ENCODE measurements at regions not wholly inside any gene's neighbourhood (a gene's known extent, or its start where the extent isn't known, plus 50 kb on each side); places are given as distances from the start of the nearest gene placed in this dataset.

GRCh38 chr11:29669310-29669709, 347.5 kb downstream of the KCNA4 start:
- Histone ChIP-seq H3K27me3 (ENCODE audit: insufficient read depth, low read length, poor library complexity, severe bottlenecking) (no peaks in the 10 kb centered on the region), H3K9ac (ENCODE audit: low read depth, low read length, poor library complexity, severe bottlenecking) (no peak overlapping the region), H3F3A (ENCODE audit: low read depth) (no peaks in the 10 kb centered on the region), H3K9me3 (ENCODE audit: insufficient read depth, low read depth, low read length) (no peaks in the 10 kb centered on the region), H3K4me3 (ENCODE audit: low read length, poor library complexity, severe bottlenecking) (no peak overlapping the region), H3K4me2 (ENCODE audit: low read depth, low read length, poor library complexity, severe bottlenecking) (no peak overlapping the region), H3K4me1 (ENCODE audit: insufficient read depth, low read length, poor library complexity, severe bottlenecking) (no peaks in the 10 kb centered on the region), H4K20me1 (ENCODE audit: insufficient read depth, low read length, poor library complexity, severe bottlenecking) (no peaks in the 10 kb centered on the region), H3K79me2 (ENCODE audit: insufficient read depth, low read length) (no peaks in the 10 kb centered on the region), H3K36me3 (ENCODE audit: insufficient read depth, low read length) (no peaks in the 10 kb centered on the region), H2AFZ (ENCODE audit: low read length) (no peak overlapping the region), H3K9me2 (replicated peaks; ENCODE audit: low read depth, low read length) (no peaks in the 10 kb centered on the region)
- TF ChIP-seq EZH2phosphoT487 (IDR thresholded peaks at IDR 0.05; ENCODE audit: borderline replicate concordance) (no peak), CTCF (conservative IDR thresholded peaks at IDR 0.05; ENCODE audit: low read length) (no peak)

DNA sequence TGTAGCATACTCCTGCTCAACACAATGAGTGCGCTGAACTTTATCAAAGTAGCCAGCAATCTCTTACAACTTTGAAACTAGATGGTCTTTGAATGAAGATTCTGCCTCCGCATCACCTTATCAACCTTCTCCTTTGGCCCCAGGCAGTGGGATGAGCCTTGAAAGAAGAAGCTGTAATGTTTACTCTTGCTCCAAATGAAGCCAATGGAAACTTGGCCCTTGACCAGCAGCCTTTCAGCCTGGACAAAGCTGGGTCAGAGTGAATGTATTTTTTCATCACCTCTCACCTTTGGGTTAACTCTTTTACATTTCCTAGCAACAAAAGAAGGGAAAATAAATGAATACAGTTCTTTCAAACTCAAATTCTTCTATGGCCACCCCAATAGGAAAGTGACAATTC, 359.1 kb downstream of the KCNA4 start:
- Histone ChIP-seq H3K36me3 (ENCODE audit: insufficient read depth, low read length) (no peaks in the 10 kb centered on the region), H3K27me3 (ENCODE audit: insufficient read depth, low read length, poor library complexity, severe bottlenecking) (no peaks in the 10 kb centered on the region), H3K9me2 (replicated peaks; ENCODE audit: low read depth, low read length) (no peaks in the 10 kb centered on the region), H3K79me2 (ENCODE audit: insufficient read depth, low read length) (no peaks in the 10 kb centered on the region), H3K4me3 (ENCODE audit: low read length, poor library complexity, severe bottlenecking) (no peak overlapping the region), H3K4me2 (ENCODE audit: low read depth, low read length, poor library complexity, severe bottlenecking) (no peak overlapping the region), H3F3A (ENCODE audit: low read depth) (no peaks in the 10 kb centered on the region), H3K9ac (ENCODE audit: low read depth, low read length, poor library complexity, severe bottlenecking) (no peak overlapping the region), H3K4me1 (ENCODE audit: insufficient read depth, low read length, poor library complexity, severe bottlenecking) (no peaks in the 10 kb centered on the region), H2AFZ (ENCODE audit: low read length) (no peak overlapping the region), H4K20me1 (ENCODE audit: insufficient read depth, low read length, poor library complexity, severe bottlenecking) (no peaks in the 10 kb centered on the region), H3K9me3 (ENCODE audit: insufficient read depth, low read depth, low read length) (no peaks in the 10 kb centered on the region)
- no peak for TF ChIP-seq EZH2phosphoT487 (IDR thresholded peaks at IDR 0.05; ENCODE audit: borderline replicate concordance)
- TF ChIP-seq CTCF (conservative IDR thresholded peaks at IDR 0.05; ENCODE audit: low read length), result no peak

DNA sequence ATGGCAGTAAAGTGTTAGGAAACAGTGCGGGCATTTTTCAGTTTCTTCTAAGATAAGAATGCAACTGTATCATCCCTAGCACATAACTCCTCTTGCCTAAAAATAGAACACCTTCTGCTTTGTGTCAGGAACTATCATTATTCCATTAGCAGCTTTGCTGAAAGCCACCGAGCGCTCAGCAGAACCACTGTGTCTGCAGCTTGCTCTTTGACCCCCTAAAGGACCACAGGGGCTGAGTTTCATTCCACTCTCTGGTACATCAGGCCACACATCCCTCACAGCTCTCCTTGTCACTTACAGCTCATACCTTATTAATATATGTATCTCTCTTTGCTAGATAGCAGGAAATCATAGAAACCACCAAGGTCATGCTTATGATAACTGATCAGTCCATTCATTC, 360.2 kb downstream of the KCNA4 start:
- Histone ChIP-seq H3K4me1 (ENCODE audit: insufficient read depth, low read length, poor library complexity, severe bottlenecking) (no peaks in the 10 kb centered on the region), H3K4me3 (ENCODE audit: low read length, poor library complexity, severe bottlenecking) (no peak overlapping the region), H3K9me2 (replicated peaks; ENCODE audit: low read depth, low read length) (no peaks in the 10 kb centered on the region), H3K9ac (ENCODE audit: low read depth, low read length, poor library complexity, severe bottlenecking) (no peak overlapping the region), H2AFZ (ENCODE audit: low read length) (no peak overlapping the region), H3K4me2 (ENCODE audit: low read depth, low read length, poor library complexity, severe bottlenecking) (no peak overlapping the region), H3K79me2 (ENCODE audit: insufficient read depth, low read length) (no peaks in the 10 kb centered on the region), H3K9me3 (ENCODE audit: insufficient read depth, low read depth, low read length) (no peaks in the 10 kb centered on the region), H4K20me1 (ENCODE audit: insufficient read depth, low read length, poor library complexity, severe bottlenecking) (no peaks in the 10 kb centered on the region), H3K36me3 (ENCODE audit: insufficient read depth, low read length) (no peaks in the 10 kb centered on the region), H3K27me3 (ENCODE audit: insufficient read depth, low read length, poor library complexity, severe bottlenecking) (no peaks in the 10 kb centered on the region), H3F3A (ENCODE audit: low read depth) (no peaks in the 10 kb centered on the region)
- TF ChIP-seq CTCF (conservative IDR thresholded peaks at IDR 0.05; ENCODE audit: low read length) (no peak), EZH2phosphoT487 (IDR thresholded peaks at IDR 0.05; ENCODE audit: borderline replicate concordance) (no peak)

Data from Loucy (cell line).